Vagina (tissue), 2 donors: ENCODE measurements at regions not wholly inside any gene's neighbourhood (a gene's known extent, or its start where the extent isn't known, plus 50 kb on each side); places are given as distances from the start of the nearest gene placed in this dataset.

Source experiments
- DNase-seq, 2 donors: peaks; one replicate each; pipeline ENCODE4 v3.0.0-alpha.2; 2017; ENCODE audit errors: extremely low spot score in 2 of 2
- H3K27ac ChIP-seq: fragments of 200-600 bp; sonication (generic); one replicate; pipeline ENCODE4 v1.5.1; 2019
- H3K27me3 ChIP-seq: fragments of 200-600 bp; sonication (generic); one replicate; pipeline ENCODE4 v1.5.1; 2019
- H3K36me3 ChIP-seq, 2 donors: fragments of 200-600 bp; sonication (generic); one replicate each; pipeline ENCODE4 v1.5.1; 2017 to 2019
- H3K4me1 ChIP-seq: fragments of 200-600 bp; sonication (generic); one replicate; pipeline ENCODE4 v1.5.1; 2019
- H3K4me3 ChIP-seq, 2 donors: fragments of 200-600 bp; sonication (generic); 1 replicate in 1 of 2; 2 replicates in 1 of 2; pipeline ENCODE4 v1.5.1; 2016 to 2019
- H3K9me3 ChIP-seq: fragments of 200-600 bp; sonication (generic); one replicate; pipeline ENCODE4 v1.5.1; 2019
- POLR2A ChIP-seq, 2 donors: fragments of 450-650 bp; IDR thresholded peaks; one replicate each; pipeline ENCODE4 v1.6.1; 2017; ENCODE audit warnings: antibody characterized with exemption in 2 of 2, mild to moderate bottlenecking in 2 of 2, moderate library complexity in 2 of 2
- POLR2AphosphoS5 ChIP-seq, 2 donors: sonication (generic); formaldehyde crosslinking; IDR thresholded peaks; one replicate each; pipeline ENCODE4 v1.9.0; 2017; ENCODE audit warnings: antibody characterized with exemption in 2 of 2, mild to moderate bottlenecking in 2 of 2, low read depth in 1 of 2; ENCODE audit not compliant: insufficient read depth in 1 of 2
- intact Hi-C: fragments of 100-400 bp; cut with DNase I; formaldehyde crosslinking; loops from one replicate; pipeline ENCODE4 v1.15.1; 2023
- TF ChIP-seq, protein P1 (sequence below), 3 experiments: fragments of 450-650 bp in 2 of 3; fragments of 200-600 bp in 1 of 3; sonication (generic) in 1 of 3; IDR thresholded peaks; one replicate each; pipeline ENCODE4 v1.5.1; 2017 to 2019; ENCODE audit warnings: antibody characterized with exemption in 3 of 3, mild to moderate bottlenecking in 2 of 3, moderate library complexity in 2 of 3

DNA sequence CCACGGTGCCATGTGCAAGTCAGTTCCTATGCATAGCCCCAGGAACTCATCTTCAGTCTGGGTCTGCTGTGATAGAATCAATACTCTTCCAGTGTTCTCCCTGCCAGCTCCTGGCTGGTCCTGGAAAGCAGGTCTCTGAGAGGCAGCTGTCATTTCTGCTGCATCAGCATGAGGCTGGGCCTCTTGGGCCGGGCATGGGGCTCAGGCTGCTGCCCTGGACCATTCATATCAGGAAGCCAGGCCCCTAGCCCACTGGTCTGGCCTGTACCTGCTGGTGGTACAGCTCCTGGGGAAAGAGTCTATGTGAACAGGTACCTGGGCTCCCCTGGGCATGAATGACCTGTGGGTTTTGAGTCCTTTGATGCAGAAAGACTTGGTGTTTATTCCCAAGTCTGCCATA lies 173.6 kb upstream of the CSF3R start:
- Histone ChIP-seq H3K36me3 (no peaks in the 10 kb centered on the region), H3K9me3 (no peaks in the 10 kb centered on the region), H3K27me3 (no peaks in the 10 kb centered on the region), H3K27ac (no peak overlapping the region), H3K4me1 (no peaks in the 10 kb centered on the region), H3K4me3 (no peak overlapping the region)
- DNase-seq: no peak
- TF ChIP-seq POLR2A (IDR thresholded peaks at IDR 0.05) (no peak), POLR2AphosphoS5 (IDR thresholded peaks at IDR 0.05; ENCODE audit: insufficient read depth in 1 of 2, low read depth in 1 of 2) (no peak)
- TF ChIP-seq, protein P1, sequence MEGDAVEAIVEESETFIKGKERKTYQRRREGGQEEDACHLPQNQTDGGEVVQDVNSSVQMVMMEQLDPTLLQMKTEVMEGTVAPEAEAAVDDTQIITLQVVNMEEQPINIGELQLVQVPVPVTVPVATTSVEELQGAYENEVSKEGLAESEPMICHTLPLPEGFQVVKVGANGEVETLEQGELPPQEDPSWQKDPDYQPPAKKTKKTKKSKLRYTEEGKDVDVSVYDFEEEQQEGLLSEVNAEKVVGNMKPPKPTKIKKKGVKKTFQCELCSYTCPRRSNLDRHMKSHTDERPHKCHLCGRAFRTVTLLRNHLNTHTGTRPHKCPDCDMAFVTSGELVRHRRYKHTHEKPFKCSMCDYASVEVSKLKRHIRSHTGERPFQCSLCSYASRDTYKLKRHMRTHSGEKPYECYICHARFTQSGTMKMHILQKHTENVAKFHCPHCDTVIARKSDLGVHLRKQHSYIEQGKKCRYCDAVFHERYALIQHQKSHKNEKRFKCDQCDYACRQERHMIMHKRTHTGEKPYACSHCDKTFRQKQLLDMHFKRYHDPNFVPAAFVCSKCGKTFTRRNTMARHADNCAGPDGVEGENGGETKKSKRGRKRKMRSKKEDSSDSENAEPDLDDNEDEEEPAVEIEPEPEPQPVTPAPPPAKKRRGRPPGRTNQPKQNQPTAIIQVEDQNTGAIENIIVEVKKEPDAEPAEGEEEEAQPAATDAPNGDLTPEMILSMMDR (IDR thresholded peaks at IDR 0.05): no peak
- intact Hi-C loops: no loop called here

DNA sequence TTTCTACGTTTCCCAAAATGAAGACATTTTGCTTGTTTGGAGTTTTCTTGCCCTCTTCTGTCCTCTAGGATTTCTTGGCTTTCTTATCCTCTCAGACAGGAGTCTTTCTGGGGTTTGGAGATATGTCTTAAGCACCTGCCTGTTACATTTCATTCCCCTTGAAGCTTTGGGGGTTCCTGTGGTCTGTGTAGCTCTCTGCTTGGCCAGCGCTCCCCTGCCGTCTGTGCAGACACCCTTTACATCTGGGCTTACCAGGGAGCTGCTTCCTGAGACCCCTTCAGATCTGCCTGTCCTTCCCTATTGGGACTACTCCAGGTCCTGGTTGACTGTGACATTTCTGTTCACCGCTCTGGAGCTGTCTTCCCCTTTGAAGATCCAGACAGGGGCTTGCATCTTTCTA lies 171.9 kb upstream of the CSF3R start:
- H3K27ac ChIP-seq: no peak overlapping the region
- no peaks in the 10 kb centered on the region for H3K27me3 ChIP-seq
- DNase-seq: no peak
- no peaks in the 10 kb centered on the region for H3K4me1 ChIP-seq
- H3K9me3 ChIP-seq: no peaks in the 10 kb centered on the region
- no peak for TF ChIP-seq POLR2AphosphoS5 (IDR thresholded peaks at IDR 0.05; ENCODE audit: insufficient read depth in 1 of 2, low read depth in 1 of 2)
- TF ChIP-seq POLR2A (IDR thresholded peaks at IDR 0.05): no peak
- TF ChIP-seq, protein P1 (IDR thresholded peaks at IDR 0.05): no peak
- intact Hi-C loops: no loop called here
- no peaks in the 10 kb centered on the region for H3K36me3 ChIP-seq
- no peak overlapping the region for H3K4me3 ChIP-seq

DNA sequence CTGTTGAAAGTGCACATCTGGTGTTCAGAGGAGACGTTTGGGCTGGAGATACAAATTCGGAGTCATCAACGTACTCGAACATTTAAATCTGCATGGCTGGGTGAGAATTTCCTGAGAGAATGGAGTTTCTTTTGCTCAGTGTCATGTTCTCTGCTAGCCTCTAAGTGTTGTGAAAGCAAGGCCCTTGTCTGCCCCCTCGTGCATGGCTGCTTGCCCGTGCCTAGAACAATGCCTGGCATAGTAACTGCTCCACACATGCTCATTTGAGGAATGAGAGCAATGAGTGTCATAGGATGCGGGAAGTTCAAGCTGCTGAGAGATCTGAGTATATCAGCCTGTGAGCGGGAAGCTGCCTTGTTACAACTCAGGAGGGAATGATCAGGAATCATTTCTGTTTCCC lies 171.1 kb upstream of the CSF3R start:
- Histone ChIP-seq H3K4me1 (no peaks in the 10 kb centered on the region), H3K9me3 (no peaks in the 10 kb centered on the region), H3K27me3 (no peaks in the 10 kb centered on the region), H3K27ac (no peak overlapping the region), H3K36me3 (no peaks in the 10 kb centered on the region), H3K4me3 (no peak overlapping the region)
- DNase-seq: no peak
- TF ChIP-seq POLR2AphosphoS5 (IDR thresholded peaks at IDR 0.05; ENCODE audit: insufficient read depth in 1 of 2, low read depth in 1 of 2): no peak
- intact Hi-C loops: no loop called here

DNA sequence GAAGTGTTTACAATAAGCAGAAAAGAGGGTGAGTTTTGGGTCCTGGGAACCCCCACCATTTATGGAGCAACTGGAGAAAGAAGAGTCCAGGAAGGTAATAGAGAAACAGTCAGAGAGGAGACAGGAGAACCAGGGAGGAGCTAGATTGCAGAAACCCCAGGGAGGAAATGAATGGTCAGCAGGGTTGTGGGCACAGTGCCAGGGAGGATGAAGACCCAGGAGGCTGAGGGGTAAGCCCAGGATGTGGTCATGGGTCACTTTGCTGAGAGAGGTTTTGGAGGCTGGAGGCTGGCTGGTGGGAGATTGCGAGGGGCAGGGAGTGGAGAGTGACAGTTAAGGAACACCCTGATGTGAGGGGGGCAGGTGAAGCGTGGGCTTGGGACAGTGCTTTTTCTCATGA lies 169.9 kb upstream of the CSF3R start:
- DNase-seq: no peak
- H3K9me3 ChIP-seq: no peaks in the 10 kb centered on the region
- H3K4me1 ChIP-seq: no peaks in the 10 kb centered on the region
- H3K4me3 ChIP-seq: no peak overlapping the region
- H3K27me3 ChIP-seq: no peaks in the 10 kb centered on the region
- no peaks in the 10 kb centered on the region for H3K36me3 ChIP-seq
- H3K27ac ChIP-seq: no peak overlapping the region
- intact Hi-C loops: no loop called here
- TF ChIP-seq POLR2AphosphoS5 (IDR thresholded peaks at IDR 0.05; ENCODE audit: insufficient read depth in 1 of 2, low read depth in 1 of 2) (no peak), POLR2A (IDR thresholded peaks at IDR 0.05) (no peak)
- TF ChIP-seq, protein P1 (IDR thresholded peaks at IDR 0.05): no peak

DNA sequence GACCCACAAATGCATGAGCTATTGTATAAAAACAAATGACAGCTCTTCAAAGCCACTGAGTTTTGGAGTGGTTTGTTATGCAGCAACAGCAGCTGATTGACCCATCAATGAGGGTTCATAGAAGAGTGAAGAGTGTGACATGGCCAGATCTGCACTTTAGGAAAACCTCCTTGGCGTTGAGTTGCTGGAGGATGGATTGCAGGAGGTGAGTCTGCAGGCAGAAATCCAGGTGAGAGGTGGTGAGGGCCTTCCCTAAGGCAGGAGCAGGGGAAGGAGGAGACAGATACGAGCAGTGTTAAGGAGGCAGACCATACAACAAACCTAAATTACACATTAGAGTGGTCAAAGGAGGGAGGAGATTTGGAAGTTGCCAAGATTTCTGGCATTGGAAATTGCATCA lies 169.3 kb upstream of the CSF3R start:
- H3K4me1 ChIP-seq: no peaks in the 10 kb centered on the region
- intact Hi-C loops: no loop called here
- no peak overlapping the region for H3K27ac ChIP-seq
- DNase-seq: no peak
- no peaks in the 10 kb centered on the region for H3K27me3 ChIP-seq
- H3K36me3 ChIP-seq: no peaks in the 10 kb centered on the region
- no peak for TF ChIP-seq POLR2AphosphoS5 (IDR thresholded peaks at IDR 0.05; ENCODE audit: insufficient read depth in 1 of 2, low read depth in 1 of 2)
- TF ChIP-seq, protein P1 (IDR thresholded peaks at IDR 0.05): no peak
- TF ChIP-seq POLR2A (IDR thresholded peaks at IDR 0.05): no peak
- H3K9me3 ChIP-seq: no peaks in the 10 kb centered on the region
- no peak overlapping the region for H3K4me3 ChIP-seq
